T1000 (cell line): ENCODE measurements at regions not wholly inside any gene's neighbourhood (a gene's known extent, or its start where the extent isn't known, plus 50 kb on each side); places are given as distances from the start of the nearest gene placed in this dataset.
"Not testable (repeated sequence)": the region's sequence is repeated elsewhere in the genome, so short reads cannot be mapped to it uniquely, and the experiment has no call there.

Experiments used
- DNase-seq: peaks from one replicate; lab custom pipeline; 2025; ENCODE audit warnings: mixed read lengths; lab: John Stamatoyannopoulos, UW

DNA sequence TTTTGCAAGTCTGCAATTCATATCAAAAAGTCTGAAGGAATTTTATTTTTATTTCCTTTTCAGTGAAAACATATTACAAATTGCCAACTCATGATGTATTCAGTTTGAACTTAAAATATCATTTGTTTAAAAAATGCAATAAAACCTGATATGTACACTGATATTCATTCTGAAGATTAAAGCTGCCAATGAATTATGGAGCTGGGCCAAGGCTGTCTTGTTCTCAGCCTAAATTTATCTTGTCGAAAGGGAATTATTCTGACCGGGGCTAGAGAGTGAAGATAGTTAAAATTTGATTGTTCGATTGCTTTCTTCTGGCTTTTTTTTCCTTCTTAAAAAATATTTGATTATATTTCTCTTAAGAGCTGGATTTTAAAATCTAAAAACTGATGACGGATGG, 54.0 kb upstream of the RBFOX1 start:
- DNase-seq = no peak

DNA sequence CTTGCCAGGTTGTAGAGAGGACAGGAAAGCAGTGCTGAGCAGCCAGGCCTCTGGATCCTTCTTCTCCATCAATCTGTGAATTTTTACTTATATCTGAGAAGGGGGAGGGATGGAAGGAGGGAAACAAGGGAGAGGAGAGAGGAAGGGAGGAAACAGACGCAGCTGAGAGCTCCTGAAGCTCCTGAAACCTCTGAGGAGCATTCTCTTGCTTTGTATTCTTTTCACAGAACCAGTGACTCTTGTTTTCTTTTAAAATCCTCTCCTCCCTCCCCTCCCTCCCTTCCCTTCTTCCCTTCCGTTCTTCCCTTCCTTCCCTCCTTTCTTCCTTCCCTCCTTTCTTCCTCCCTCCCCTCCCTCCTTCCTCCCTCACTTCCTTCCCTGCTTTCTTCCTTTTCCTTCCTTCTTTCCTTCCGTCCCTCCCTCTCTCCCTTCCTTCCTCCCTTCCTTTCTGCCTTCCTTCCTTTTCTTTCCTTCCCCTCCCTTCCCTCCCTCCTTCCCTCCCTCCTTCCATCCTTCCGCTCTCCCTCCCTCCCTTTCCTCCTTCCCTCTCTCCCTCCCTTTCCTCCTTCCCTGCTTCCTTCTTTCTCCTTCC, 60.0 kb upstream of the RBFOX1 start:
- no peak for DNase-seq

GRCh38 chr16:7271486-7271885, 61.2 kb upstream of the RBFOX1 start:
- no peak for DNase-seq

DNA sequence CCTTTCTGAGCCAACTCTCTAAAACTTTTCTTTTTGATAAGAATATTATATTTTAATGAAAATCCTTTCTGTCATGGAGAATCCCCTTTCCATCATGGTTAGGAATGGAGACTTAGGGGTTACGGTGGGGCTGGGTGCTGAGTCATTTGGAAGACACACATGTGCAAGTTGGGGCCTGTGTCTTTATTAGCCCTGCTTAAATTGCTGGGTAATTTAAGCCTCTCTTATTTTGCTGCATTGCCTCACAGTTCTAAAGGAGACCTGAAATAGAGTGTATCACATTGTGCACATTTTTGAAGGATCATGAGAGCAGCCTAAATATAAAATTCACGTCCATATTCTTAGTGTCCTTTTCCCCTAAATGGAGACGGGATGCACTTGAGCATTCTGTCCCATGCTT, 61.8 kb upstream of the RBFOX1 start:
- no peak for DNase-seq

DNA sequence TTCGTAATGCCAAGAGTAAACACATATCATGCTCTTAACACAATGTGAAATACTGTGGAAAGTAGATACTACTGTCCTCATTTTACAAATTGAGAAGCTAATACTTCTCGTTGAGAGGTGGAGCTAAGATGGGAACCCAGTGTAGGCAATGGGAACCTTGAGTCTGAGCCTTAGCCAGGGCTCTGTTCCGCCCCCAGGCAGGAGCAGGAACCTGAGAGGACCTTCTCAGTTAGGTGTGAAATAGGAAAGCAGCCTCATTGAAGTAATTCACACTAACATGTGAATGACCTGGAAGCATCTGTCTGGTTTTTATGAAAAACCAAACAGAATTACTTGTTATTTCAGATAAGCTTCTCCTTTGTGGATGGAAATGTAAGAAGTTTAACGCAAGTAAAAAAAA, 62.6 kb upstream of the RBFOX1 start:
- no peak for DNase-seq

DNA sequence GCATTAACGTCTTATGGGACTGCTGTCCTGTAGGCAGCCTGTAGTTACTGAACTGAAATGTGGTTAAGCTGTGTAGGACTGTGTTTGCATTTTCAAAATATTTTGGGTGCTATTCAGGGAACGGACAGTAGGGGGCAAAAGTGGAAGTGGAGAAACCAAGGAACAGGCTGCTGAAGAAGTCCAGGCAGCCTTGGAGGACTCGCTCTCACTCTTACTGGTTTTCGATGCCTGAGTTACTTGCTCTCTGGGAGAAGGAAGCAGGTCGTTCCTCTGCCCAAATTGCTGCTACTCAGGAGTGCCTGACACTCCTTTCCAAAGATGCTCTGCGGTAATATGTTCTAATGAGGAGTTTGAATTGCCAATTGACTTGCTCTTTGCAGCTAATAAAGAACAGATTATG, 64.5 kb upstream of the RBFOX1 start:
- DNase-seq = no peak

GRCh38 chr16:7257016-7257415, 75.6 kb upstream of the RBFOX1 start:
- DNase-seq = no peak

DNA sequence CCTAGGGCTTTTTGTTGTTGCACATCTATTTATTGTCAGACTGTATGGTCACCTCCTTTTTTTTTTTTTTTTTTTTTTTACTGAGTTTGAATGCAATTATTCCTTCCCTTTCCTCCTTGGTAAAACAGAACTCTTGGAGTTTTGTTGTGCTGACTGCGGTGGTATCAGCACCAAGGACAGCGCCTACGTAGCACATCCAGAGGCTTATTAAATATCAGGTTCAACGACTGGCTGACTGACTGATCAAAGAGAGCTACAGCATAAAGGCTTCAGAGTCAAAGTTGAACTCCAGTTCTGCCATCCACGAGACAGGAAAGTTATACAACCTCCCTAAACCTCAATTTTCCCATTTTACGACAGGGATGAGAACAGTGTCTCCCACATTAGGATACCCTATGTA, 86.1 kb upstream of the RBFOX1 start:
- DNase-seq = no peak

GRCh38 chr16:7239547-7239946, 93.1 kb upstream of the RBFOX1 start:
- DNase-seq = no peak

DNA sequence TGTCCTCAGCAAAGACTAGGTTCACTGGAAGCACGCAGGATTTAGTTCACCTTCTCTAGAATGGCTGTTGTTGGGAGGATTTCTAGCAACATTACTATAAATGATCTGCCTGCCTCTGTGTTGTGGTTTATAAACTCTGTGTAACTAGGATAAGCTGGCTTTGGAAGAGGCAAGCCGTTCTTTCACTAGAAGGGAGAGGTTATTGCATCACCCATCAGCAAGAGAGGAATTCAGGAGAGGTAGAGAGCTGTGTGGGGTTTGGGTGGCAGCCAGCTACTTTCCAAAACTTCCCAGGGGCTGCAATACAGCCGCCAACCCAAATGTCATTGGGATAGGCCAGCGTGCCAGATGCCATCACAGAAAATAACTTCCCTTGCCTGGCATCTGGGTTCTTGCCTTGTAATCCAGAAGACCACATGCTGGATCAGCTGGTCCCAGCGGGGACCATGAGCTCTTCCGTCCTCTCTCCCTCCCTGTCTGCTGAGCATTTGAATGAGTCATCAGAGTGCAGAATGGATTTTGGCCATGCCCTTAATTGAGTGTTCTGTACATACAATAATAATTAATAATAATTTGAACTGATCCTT, 95.7 kb upstream of the RBFOX1 start:
- no peak for DNase-seq

DNA sequence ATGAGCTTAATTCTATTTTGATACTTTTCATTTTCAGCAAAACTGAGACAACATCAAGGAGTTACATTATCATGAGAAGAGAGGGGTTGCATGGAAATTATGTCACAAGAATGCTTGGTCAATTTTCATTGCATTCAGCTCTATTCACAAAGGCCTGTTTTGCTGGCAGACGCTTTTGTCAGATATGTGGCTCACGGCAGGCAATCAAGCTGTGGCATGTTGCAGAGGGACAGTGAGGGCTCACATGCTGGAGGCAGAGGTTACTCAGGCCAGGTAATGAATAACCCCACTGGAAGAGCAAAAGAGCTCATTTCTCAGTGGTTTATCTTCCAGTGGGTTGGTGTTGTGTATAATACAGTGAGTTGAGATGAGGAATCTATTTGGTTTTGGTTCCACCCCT, 98.7 kb upstream of the RBFOX1 start:
- no peak for DNase-seq

DNA sequence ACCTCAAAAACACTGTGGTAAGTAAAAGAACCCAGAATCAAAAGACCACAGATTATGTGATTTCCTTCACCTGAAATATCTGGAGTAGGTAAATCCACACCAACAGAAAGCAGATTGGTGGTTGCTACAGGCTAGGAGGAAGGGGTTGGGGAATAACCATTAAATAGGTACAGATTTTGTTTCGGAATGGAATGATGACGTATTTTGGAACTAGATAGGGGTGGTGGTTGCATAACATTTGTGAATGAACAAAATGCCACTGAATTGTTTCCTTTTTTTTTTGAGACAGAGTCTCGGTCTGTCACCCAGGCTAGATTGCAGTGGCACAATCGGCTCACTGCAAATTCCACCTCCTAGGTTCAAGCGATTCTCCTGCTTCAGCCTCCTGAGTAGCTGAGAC, 100.9 kb upstream of the RBFOX1 start:
- no peak for DNase-seq

DNA sequence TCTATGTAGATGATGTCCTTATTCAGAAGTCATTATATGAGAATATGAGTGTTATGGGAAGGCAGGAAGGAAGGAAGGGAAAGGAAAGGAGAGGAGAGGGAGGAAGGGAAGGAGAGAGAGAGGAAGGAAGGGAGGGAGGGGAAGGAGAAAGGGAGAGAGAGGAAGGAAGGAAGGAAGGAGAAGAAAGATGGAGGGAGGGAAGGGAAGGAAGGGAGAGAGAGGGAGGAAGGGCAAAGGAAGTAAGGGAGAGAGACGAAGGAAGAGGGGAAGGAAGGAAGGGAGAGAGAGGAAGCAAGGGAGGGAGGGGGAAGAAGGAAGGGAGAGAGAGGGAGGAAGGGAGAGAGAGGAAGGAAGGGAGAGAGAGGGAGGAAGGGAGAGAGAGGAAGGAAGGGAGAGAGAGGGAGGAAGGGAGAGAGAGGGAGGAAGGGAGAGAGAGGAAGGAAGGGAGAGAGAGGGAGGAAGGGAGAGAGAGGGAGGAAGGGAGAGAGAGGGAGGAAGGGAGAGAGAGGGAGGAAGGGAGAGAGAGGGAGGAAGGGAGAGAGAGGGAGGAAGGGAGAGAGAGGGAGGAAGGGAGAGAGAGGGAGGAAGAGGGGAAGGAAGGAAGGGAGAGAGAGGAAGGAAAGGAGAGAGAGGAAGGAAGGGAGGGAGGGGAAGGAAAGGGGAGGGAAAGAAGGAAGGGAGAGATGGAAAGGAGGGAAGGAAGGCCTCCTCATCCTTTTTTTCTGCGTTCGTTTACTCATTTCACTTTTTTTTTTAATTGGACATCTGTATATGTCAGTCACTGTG, 103.0 kb upstream of the RBFOX1 start:
- not testable (repeated sequence) for DNase-seq

DNA sequence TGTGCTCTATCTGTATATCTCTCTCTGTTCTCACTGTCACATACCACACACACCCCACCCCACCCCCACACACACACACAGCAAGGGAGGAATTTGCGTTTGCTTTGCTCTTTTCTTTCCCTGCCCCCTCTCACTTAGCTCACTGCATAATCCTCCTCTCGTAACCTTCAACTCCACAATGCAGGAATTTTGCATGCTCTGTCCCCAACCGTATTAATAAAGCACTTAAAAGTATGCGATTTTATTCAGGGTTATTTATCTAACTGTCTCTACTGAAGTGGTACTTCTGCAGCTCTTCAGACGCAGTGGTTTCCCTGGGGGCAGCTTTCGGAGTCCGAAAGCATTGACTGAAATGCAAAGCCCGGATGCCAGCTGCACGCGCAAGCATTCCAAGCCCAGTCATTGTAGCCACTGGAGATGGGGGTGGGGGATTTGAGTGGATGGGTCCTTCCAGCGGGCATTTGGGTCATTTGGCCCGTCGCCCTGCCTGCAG, 105.4 kb upstream of the RBFOX1 start:
- no peak for DNase-seq

GRCh38 chr16:7221157-7221556, 111.5 kb upstream of the RBFOX1 start:
- no peak for DNase-seq

GRCh38 chr16:7218936-7219335, 113.7 kb upstream of the RBFOX1 start:
- no peak for DNase-seq

- DNase-seq = no peak
Observed at GRCh38 chr16:7217797-7218196, 114.8 kb upstream of the RBFOX1 start.

DNA sequence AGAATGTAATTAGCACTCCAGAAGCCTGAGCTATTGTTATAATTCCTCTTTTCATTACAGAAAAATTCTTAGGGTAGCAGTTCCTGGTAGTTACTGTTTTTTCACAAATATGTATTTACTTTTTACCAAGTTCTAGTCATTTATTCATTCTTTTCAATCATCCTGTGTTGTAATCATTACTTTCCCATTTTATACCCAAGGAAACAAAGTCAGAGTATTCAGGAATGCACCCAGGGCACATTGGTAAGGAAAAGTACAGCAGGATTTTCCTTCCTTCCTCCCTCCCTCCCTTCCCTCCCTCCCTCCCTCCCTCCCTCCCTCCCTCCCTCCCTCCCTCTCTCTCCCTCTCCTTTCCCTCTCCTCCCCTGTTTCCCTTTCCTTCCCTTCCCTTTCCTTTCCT, 115.9 kb upstream of the RBFOX1 start:
- DNase-seq = no peak

GRCh38 chr16:7211781-7212180, 120.9 kb upstream of the RBFOX1 start:
- no peak for DNase-seq

GRCh38 chr16:7209598-7209997, 123.0 kb upstream of the RBFOX1 start:
- no peak for DNase-seq

DNA sequence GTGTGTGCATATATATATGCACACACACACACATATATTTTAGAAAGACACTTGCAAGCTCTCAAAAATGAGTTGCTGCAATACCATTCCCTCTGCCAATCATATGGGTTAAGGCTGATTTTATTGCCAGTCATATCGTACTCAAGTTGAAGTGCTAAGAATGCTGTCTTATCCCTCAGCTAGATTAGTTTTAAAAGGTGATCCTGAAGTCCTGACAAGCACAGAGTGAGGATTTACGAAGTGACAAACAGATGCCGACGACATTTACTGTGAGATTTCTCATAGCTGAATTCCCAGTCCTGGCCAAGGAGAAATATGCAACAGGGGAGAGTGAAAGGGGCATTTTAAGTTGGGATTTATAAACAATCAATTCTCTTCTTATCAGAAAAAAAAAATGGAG, 126.2 kb upstream of the RBFOX1 start:
- DNase-seq = no peak

- DNase-seq = no peak
Observed at GRCh38 chr16:7200320-7200719, 132.3 kb upstream of the RBFOX1 start.

DNA sequence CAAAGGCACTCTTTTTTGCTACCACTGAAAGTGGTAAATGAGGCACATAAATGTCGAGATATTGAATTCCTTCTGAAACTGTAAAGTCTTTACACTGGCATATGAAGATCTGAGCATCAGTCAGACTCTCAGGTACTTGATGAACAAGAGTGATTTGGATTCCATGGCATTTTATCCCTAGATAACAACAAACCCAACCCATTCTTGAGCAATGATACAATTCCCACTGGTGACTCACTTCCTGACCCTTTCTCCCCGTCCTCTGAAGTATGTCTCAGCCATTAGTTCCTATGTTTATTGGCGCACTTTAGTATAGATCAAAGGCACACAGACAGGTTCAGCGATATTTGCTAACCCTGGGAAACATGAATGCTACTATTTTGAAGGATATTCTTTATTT, 147.0 kb upstream of the RBFOX1 start:
- DNase-seq = no peak
